CD14-positive monocyte (primary cell): ENCODE measurements at regions not wholly inside any gene's neighbourhood (a gene's known extent, or its start where the extent isn't known, plus 50 kb on each side); places are given as distances from the start of the nearest gene placed in this dataset.

Source experiments
- DNase-seq, 3 donors: peaks; one replicate each; pipeline ENCODE4 v3.0.0-alpha.2; 2011 to 2022
- H2AFZ ChIP-seq: 2 replicates; pipeline ENCODE4 v1.6.0; 2012; ENCODE audit warnings: mild to moderate bottlenecking, low read depth, low read length, inconsistent platforms; ENCODE audit not compliant: insufficient read depth, poor library complexity, severe bottlenecking
- H3K27ac ChIP-seq, 2 donors: 1 replicate in 1 of 2; 2 replicates in 1 of 2; pipeline ENCODE4 v1.5.1; 2012 to 2013; ENCODE audit warnings: low read length in 2 of 2, control low read depth in 1 of 2, inconsistent platforms in 1 of 2, low read depth in 1 of 2, mild to moderate bottlenecking in 1 of 2
- H3K27me3 ChIP-seq, 2 donors: one replicate each; pipeline versions ENCODE4 v1.6.0 to v1.6.1; 2011 to 2013; ENCODE audit warnings: low read length in 2 of 2; ENCODE audit not compliant: control insufficient read depth in 2 of 2, insufficient read depth in 2 of 2
- H3K36me3 ChIP-seq, 2 donors: replicated peaks in 1 of 2; 1 replicate in 1 of 2; 2 replicates in 1 of 2; pipeline versions ENCODE4 v1.5.1 to v1.6.1; 2012 to 2013; ENCODE audit warnings: low read length in 2 of 2, control low read depth in 1 of 2, inconsistent platforms in 1 of 2, mild to moderate bottlenecking in 1 of 2; ENCODE audit not compliant: insufficient read depth in 2 of 2, control insufficient read depth in 1 of 2
- H3K4me1 ChIP-seq, 2 donors: 1 replicate in 1 of 2; 2 replicates in 1 of 2; pipeline versions ENCODE4 v1.5.1 to v1.6.1; 2012 to 2013; ENCODE audit warnings: low read length in 2 of 2, control low read depth in 1 of 2, inconsistent platforms in 1 of 2, mild to moderate bottlenecking in 1 of 2, moderate library complexity in 1 of 2; ENCODE audit not compliant: insufficient read depth in 2 of 2, control insufficient read depth in 1 of 2
- H3K4me2 ChIP-seq: replicated peaks from 2 replicates; pipeline ENCODE3; 2012; ENCODE audit warnings: low read length, moderate library complexity, mild to moderate bottlenecking; ENCODE audit not compliant: poor library complexity, severe bottlenecking; ENCODE audit errors: extremely low read depth
- H3K4me3 ChIP-seq, 3 experiments: fragments of 200-600 bp in 1 of 3; sonication (generic) in 1 of 3; replicated peaks in 1 of 3; 1 replicate in 2 of 3; 2 replicates in 1 of 3; pipeline ENCODE4 v1.5.1; 2011 to 2013; ENCODE audit warnings: low read length in 3 of 3, mild to moderate bottlenecking in 3 of 3, control low read depth in 2 of 3, low read depth in 2 of 3, inconsistent platforms in 1 of 3, moderate library complexity in 1 of 3
- H3K79me2 ChIP-seq: 2 replicates; pipeline ENCODE4 v1.6.0; 2012; ENCODE audit warnings: mild to moderate bottlenecking, control low read depth, inconsistent platforms, low read length, moderate library complexity; ENCODE audit not compliant: insufficient read depth
- H3K9ac ChIP-seq: 2 replicates; pipeline ENCODE4 v1.6.0; 2017; ENCODE audit warnings: low read length, mild to moderate bottlenecking; ENCODE audit not compliant: insufficient read depth, poor library complexity, severe bottlenecking
- H3K9me3 ChIP-seq, 2 donors: replicated peaks in 1 of 2; 1 replicate in 1 of 2; 2 replicates in 1 of 2; pipeline versions ENCODE4 v1.5.1 to v1.6.1; 2012 to 2013; ENCODE audit warnings: low read length in 2 of 2, control low read depth in 1 of 2; ENCODE audit not compliant: control insufficient read depth in 1 of 2, insufficient read depth in 1 of 2
- H4K20me1 ChIP-seq: 2 replicates; pipeline ENCODE4 v1.6.0; 2012; ENCODE audit warnings: mild to moderate bottlenecking, low read length, control low read depth, moderate library complexity; ENCODE audit not compliant: insufficient read depth
- H3K27ac Mint-ChIP-seq, 7 donors: one replicate each; pipeline ENCODE4 v1.8.0; 2020; ENCODE audit warnings: mild to moderate bottlenecking in 7 of 7, mixed read lengths in 7 of 7, moderate library complexity in 6 of 7, inconsistent platforms in 2 of 7
- H3K27me3 Mint-ChIP-seq, 3 donors: one replicate each; pipeline ENCODE4 v1.8.0; 2021 to 2022; ENCODE audit warnings: low read depth in 3 of 3, mild to moderate bottlenecking in 3 of 3, mixed read lengths in 3 of 3, moderate library complexity in 3 of 3, inconsistent platforms in 1 of 3
- H3K36me3 Mint-ChIP-seq, 2 donors: one replicate each; pipeline ENCODE4 v1.8.0; 2020; ENCODE audit warnings: mixed read lengths in 2 of 2, inconsistent platforms in 1 of 2, mild to moderate bottlenecking in 1 of 2
- H3K4me1 Mint-ChIP-seq: one replicate; pipeline ENCODE4 v1.8.0; 2020; ENCODE audit warnings: mild to moderate bottlenecking, mixed read lengths
- H3K4me3 Mint-ChIP-seq, 2 donors: one replicate each; pipeline ENCODE4 v1.8.0; 2020; ENCODE audit warnings: mild to moderate bottlenecking in 2 of 2, mixed read lengths in 2 of 2, moderate library complexity in 1 of 2
- H3K9me3 Mint-ChIP-seq, 7 donors: one replicate each; pipeline ENCODE4 v1.8.0; 2020 to 2022; ENCODE audit warnings: mixed read lengths in 7 of 7, mild to moderate bottlenecking in 6 of 7, moderate library complexity in 6 of 7, inconsistent platforms in 2 of 7
- WGBS: methylation state at CpG from one replicate; pipeline ENCODE4 v1.1.5; 2013; ENCODE audit warnings: missing lambda C conversion rate; ENCODE audit not compliant: insufficient coverage; 5-methylcytosine and 5-hydroxymethylcytosine counted together
- intact Hi-C, 2 donors: fragments of 100-400 bp; cut with micrococcal nuclease; formaldehyde crosslinking; loops; one replicate each; pipeline versions ENCODE4 v1.15.0 to v1.15.1; 2023
- TF ChIP-seq, protein P1 (sequence below): fragments of 200-600 bp; IDR thresholded peaks from one replicate; pipeline ENCODE4 v1.8.0; 2022; ENCODE audit warnings: antibody characterized with exemption, mild to moderate bottlenecking

DNA sequence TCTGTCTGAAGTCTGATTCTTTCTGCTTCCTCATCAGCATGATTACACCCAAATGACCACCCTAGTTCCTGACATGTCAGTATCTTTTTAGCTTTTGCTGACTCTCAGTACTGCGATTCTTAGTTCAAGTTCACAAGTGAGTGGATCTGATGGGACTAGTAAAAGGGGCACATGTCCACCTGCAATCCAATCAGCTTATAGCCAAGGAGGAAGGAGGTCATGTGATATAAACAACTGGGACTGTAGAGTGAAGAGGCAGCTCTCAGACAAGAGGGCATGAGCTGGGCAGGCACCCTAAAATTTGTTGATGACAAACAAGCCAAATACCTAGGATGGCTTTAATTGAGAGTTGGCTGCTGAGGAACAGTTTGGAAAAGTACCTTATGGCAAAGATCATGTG is 68.1 kb upstream of the OTOGL start:
- H3K79me2 ChIP-seq: no peaks in the 10 kb centered on the region
- H3K36me3 Mint-ChIP-seq: no peaks in the 10 kb centered on the region
- H2AFZ ChIP-seq: no peak overlapping the region
- H3K4me1 Mint-ChIP-seq: no peaks in the 10 kb centered on the region
- H3K27ac Mint-ChIP-seq: no peak overlapping the region
- H3K9ac ChIP-seq: no peak overlapping the region
- TF ChIP-seq, protein P1, sequence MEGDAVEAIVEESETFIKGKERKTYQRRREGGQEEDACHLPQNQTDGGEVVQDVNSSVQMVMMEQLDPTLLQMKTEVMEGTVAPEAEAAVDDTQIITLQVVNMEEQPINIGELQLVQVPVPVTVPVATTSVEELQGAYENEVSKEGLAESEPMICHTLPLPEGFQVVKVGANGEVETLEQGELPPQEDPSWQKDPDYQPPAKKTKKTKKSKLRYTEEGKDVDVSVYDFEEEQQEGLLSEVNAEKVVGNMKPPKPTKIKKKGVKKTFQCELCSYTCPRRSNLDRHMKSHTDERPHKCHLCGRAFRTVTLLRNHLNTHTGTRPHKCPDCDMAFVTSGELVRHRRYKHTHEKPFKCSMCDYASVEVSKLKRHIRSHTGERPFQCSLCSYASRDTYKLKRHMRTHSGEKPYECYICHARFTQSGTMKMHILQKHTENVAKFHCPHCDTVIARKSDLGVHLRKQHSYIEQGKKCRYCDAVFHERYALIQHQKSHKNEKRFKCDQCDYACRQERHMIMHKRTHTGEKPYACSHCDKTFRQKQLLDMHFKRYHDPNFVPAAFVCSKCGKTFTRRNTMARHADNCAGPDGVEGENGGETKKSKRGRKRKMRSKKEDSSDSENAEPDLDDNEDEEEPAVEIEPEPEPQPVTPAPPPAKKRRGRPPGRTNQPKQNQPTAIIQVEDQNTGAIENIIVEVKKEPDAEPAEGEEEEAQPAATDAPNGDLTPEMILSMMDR: no peak
- no CpG with 5 or more reads among the region's 1 CpG for WGBS
- DNase-seq: no peak
- intact Hi-C loops: no loop called here
- peaks cover 0 to 2% of the 10 kb centered on the region in 2 donors for H3K27me3 ChIP-seq
- no peak overlapping the region for H3K27ac ChIP-seq
- H3K4me3 ChIP-seq: no peak overlapping the region
- H4K20me1 ChIP-seq: no peaks in the 10 kb centered on the region
- no peaks in the 10 kb centered on the region for H3K4me1 ChIP-seq
- no peak overlapping the region for H3K4me2 ChIP-seq
- no peak overlapping the region for H3K4me3 Mint-ChIP-seq
- peaks cover 0 to 9% (median 2%) of the 10 kb centered on the region in 7 donors for H3K9me3 Mint-ChIP-seq
- no peaks in the 10 kb centered on the region for H3K36me3 ChIP-seq
- peaks cover 9% of the 10 kb centered on the region in 2 donors for H3K9me3 ChIP-seq
- H3K27me3 Mint-ChIP-seq: peaks cover 0 to 2% (median 2%) of the 10 kb centered on the region in 3 donors

DNA sequence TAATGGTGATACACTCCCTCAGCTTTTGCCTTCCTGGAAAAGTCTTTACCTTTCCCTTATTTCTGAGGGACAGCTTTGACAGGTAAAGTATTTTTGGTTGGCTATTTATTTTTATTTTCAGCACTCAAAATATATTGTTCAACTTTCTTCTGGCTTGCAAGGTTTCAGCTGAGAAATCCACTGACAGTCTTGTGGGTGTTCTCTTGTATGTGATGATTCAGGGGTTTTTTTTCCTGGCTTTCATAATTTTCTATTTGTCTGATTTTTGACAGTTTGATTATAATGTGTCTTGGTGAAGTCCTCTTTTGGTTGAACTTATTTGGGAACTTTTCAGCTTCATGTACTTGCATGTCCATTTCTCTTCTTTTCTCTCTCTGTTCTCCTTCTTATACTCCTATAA is 73.7 kb upstream of the OTOGL start:
- H3K27me3 Mint-ChIP-seq: peaks cover 2% of the 10 kb centered on the region in 3 donors

More for the DNA sequence above, 73.7 kb upstream of the OTOGL start:
- Mint-ChIP-seq H3K27ac (no peak overlapping the region), H3K36me3 (no peaks in the 10 kb centered on the region), H3K9me3 (peaks cover 1 to 17% (median 4%) of the 10 kb centered on the region in 7 donors), H3K4me1 (no peaks in the 10 kb centered on the region), H3K4me3 (no peak overlapping the region)
- Histone ChIP-seq H2AFZ (no peak overlapping the region), H3K36me3 (no peaks in the 10 kb centered on the region), H3K9me3 (peaks cover 9% of the 10 kb centered on the region in 2 donors), H4K20me1 (no peaks in the 10 kb centered on the region), H3K79me2 (no peaks in the 10 kb centered on the region), H3K9ac (no peak overlapping the region), H3K4me2 (no peak overlapping the region), H3K4me1 (no peaks in the 10 kb centered on the region), H3K27ac (no peak overlapping the region), H3K4me3 (no peak overlapping the region), H3K27me3 (peaks cover 0 to 2% of the 10 kb centered on the region in 2 donors)
- intact Hi-C loops: no loop called here
- TF ChIP-seq, protein P1: no peak
- DNase-seq: no peak
